Liver (tissue), 8 donors: ENCODE measurements at regions not wholly inside any gene's neighbourhood (a gene's known extent, or its start where the extent isn't known, plus 50 kb on each side); places are given as distances from the start of the nearest gene placed in this dataset.

Source experiments
- DNase-seq: peaks from one replicate; pipeline ENCODE4 v3.0.0-alpha.2; 2017; ENCODE audit warnings: low spot score
- H3K27ac ChIP-seq, 2 donors: one replicate each; pipeline ENCODE4 v1.7.0; 2013; ENCODE audit warnings: inconsistent platforms in 2 of 2, low read length in 2 of 2, control low read depth in 1 of 2, low read depth in 1 of 2, mild to moderate bottlenecking in 1 of 2
- H3K27me3 ChIP-seq, 4 donors: one replicate each; pipeline versions ENCODE4 v1.6.1 to v1.7.0; 2013; ENCODE audit warnings: low read length in 3 of 4, inconsistent platforms in 1 of 4, mild to moderate bottlenecking in 1 of 4, moderate library complexity in 1 of 4; ENCODE audit not compliant: control insufficient read depth in 4 of 4, insufficient read depth in 4 of 4
- H3K36me3 ChIP-seq, 4 donors: one replicate each; pipeline versions ENCODE4 v1.6.1 to v1.7.0; 2013; ENCODE audit warnings: low read length in 3 of 4, mild to moderate bottlenecking in 3 of 4, low read depth in 1 of 4, moderate library complexity in 1 of 4; ENCODE audit not compliant: control insufficient read depth in 4 of 4, insufficient read depth in 3 of 4
- H3K4me1 ChIP-seq, 4 donors: one replicate each; pipeline versions ENCODE4 v1.6.1 to v1.7.0; 2013; ENCODE audit warnings: low read length in 3 of 4, mild to moderate bottlenecking in 3 of 4, moderate library complexity in 1 of 4; ENCODE audit not compliant: control insufficient read depth in 4 of 4, insufficient read depth in 4 of 4
- H3K4me3 ChIP-seq, 3 donors: one replicate each; pipeline versions ENCODE4 v1.6.1 to v1.7.0; 2013; ENCODE audit warnings: low read length in 3 of 3, control low read depth in 1 of 3, low read depth in 1 of 3, mild to moderate bottlenecking in 1 of 3
- H3K9ac ChIP-seq, 2 donors: one replicate each; pipeline ENCODE4 v1.7.0; 2013; ENCODE audit warnings: low read length in 2 of 2, mild to moderate bottlenecking in 2 of 2, moderate library complexity in 2 of 2, control low read depth in 1 of 2, low read depth in 1 of 2
- H3K9me3 ChIP-seq, 4 donors: one replicate each; pipeline versions ENCODE4 v1.6.1 to v1.7.0; 2013; ENCODE audit warnings: low read length in 3 of 4; ENCODE audit not compliant: control insufficient read depth in 4 of 4
- CTCF ChIP-seq: fragments of 150-350 bp; IDR thresholded peaks from 2 replicates; pipeline ENCODE4 v1.5.1; 2017; ENCODE audit warnings: improper control_type of control experiment, low read depth, low read length; ENCODE audit not compliant: missing input control
- EGR1 ChIP-seq, 2 donors: IDR thresholded peaks; 2 replicates each; pipeline ENCODE4 v1.6.1; 2016 to 2018; ENCODE audit warnings: antibody characterized with exemption in 2 of 2, low read depth in 2 of 2
- FOXA1 ChIP-seq: IDR thresholded peaks from 2 replicates; pipeline ENCODE4 v1.6.1; 2016; ENCODE audit warnings: antibody characterized with exemption
- FOXA2 ChIP-seq: IDR thresholded peaks from 2 replicates; pipeline ENCODE4 v1.6.1; 2016; ENCODE audit warnings: antibody characterized with exemption
- HNF4A ChIP-seq, 2 donors: conservative IDR thresholded peaks; 2 replicates each; pipeline ENCODE4 v1.6.1; 2016; ENCODE audit warnings: antibody characterized with exemption in 2 of 2, mild to moderate bottlenecking in 2 of 2
- HNF4G ChIP-seq: IDR thresholded peaks from 2 replicates; pipeline ENCODE4 v1.6.1; 2016; ENCODE audit warnings: antibody characterized with exemption
- NR2F2 ChIP-seq: IDR thresholded peaks from 2 replicates; pipeline ENCODE4 v1.6.1; 2016; ENCODE audit warnings: antibody characterized with exemption
- RAD21 ChIP-seq, 2 donors: IDR thresholded peaks; 2 replicates each; pipeline ENCODE4 v1.6.1; 2016; ENCODE audit warnings: antibody characterized with exemption in 2 of 2, mild to moderate bottlenecking in 2 of 2
- REST ChIP-seq: IDR thresholded peaks from 2 replicates; pipeline ENCODE4 v1.6.1; 2016; ENCODE audit warnings: antibody characterized with exemption, mild to moderate bottlenecking
- RXRA ChIP-seq, 2 donors: IDR thresholded peaks; 2 replicates each; pipeline ENCODE4 v1.6.1; 2017 to 2018; ENCODE audit warnings: antibody characterized with exemption in 2 of 2, mild to moderate bottlenecking in 1 of 2
- SP1 ChIP-seq: IDR thresholded peaks from 2 replicates; pipeline ENCODE4 v1.6.1; 2018; ENCODE audit warnings: antibody characterized with exemption, mild to moderate bottlenecking
- WGBS: extraction: QIAGEN DNeasy Blood & Tissue Kit; methylation state at CpG from one replicate; pipeline ENCODE4 v1.1.7; 2013; 5-methylcytosine and 5-hydroxymethylcytosine counted together
- TF ChIP-seq, protein P1 (sequence below): IDR thresholded peaks from 2 replicates; pipeline ENCODE4 v1.6.1; 2016; ENCODE audit warnings: antibody characterized with exemption
- TF ChIP-seq, protein P2 (sequence below): IDR thresholded peaks from 2 replicates; pipeline ENCODE4 v1.6.1; 2016; ENCODE audit warnings: antibody characterized with exemption
- donor health status: healthy.
- donor health status: healthy.
- donor health status: healthy.
- donor health status: healthy.
- donor health status: healthy.

- WGBS: 59% methylated on average over 5 of the region's 5 CpGs
- H3K9ac ChIP-seq: no peak overlapping the region
- no peaks in the 10 kb centered on the region for H3K4me1 ChIP-seq
- no peak for DNase-seq
- H3K36me3 ChIP-seq: no peaks in the 10 kb centered on the region
- no peaks in the 10 kb centered on the region for H3K27me3 ChIP-seq
- no peak overlapping the region for H3K27ac ChIP-seq
- no peak overlapping the region for H3K4me3 ChIP-seq
- no peaks in the 10 kb centered on the region for H3K9me3 ChIP-seq
- TF ChIP-seq REST (no peak), EGR1 (IDR thresholded peaks at IDR 0.05; ENCODE audit: low read depth in 2 of 2) (no peak), NR2F2 (no peak), RXRA (IDR thresholded peaks at IDR 0.05) (no peak), HNF4G (no peak), SP1 (no peak), RAD21 (IDR thresholded peaks at IDR 0.05) (no peak)
- TF ChIP-seq, protein P1, sequence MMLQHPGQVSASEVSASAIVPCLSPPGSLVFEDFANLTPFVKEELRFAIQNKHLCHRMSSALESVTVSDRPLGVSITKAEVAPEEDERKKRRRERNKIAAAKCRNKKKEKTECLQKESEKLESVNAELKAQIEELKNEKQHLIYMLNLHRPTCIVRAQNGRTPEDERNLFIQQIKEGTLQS: no peak
Measured at GRCh38 chr4:63790377-63790776, 618.9 kb downstream of the TECRL start.

DNA sequence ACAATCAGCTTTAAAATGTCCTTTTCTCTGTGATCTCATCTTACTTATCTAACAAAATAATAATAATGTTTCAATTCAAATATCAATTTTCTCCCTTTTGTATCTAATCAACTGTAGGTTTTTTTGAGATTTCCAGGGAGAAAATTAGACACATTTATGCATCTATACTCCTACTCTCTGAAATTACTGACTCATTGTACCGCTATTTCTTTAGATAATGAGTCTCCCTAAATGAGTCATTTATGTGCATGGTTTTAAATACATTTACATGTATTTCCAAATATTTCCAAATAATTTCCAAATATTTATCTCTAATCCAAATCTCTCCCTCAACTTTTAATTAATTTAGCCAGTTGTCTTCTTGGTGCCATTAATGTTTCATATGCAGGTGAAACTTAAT is 621.0 kb downstream of the TECRL start:
- DNase-seq: no peak
- 69% methylated on average over 1 of the region's 1 CpG for WGBS

More for the DNA sequence above, 621.0 kb downstream of the TECRL start:
- H3K36me3 ChIP-seq: no peaks in the 10 kb centered on the region
- no peaks in the 10 kb centered on the region for H3K4me1 ChIP-seq
- TF ChIP-seq HNF4G (no peak), CTCF (no peak), HNF4A (conservative IDR thresholded peaks at IDR 0.05) (no peak), FOXA2 (no peak), FOXA1 (no peak), NR2F2 (no peak), RAD21 (IDR thresholded peaks at IDR 0.05) (no peak)
- TF ChIP-seq, protein P2, sequence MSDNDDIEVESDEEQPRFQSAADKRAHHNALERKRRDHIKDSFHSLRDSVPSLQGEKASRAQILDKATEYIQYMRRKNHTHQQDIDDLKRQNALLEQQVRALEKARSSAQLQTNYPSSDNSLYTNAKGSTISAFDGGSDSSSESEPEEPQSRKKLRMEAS: no peak
- no peak overlapping the region for H3K4me3 ChIP-seq
- no peaks in the 10 kb centered on the region for H3K9me3 ChIP-seq
- H3K27ac ChIP-seq: no peak overlapping the region
- H3K9ac ChIP-seq: no peak overlapping the region
- no peaks in the 10 kb centered on the region for H3K27me3 ChIP-seq
